HepG2 (cell line): ENCODE measurements at regions not wholly inside any gene's neighbourhood (a gene's known extent, or its start where the extent isn't known, plus 50 kb on each side); places are given as distances from the start of the nearest gene placed in this dataset.

ENCODE experiments used
- ATAC-seq: fragments of 200-7000 bp; cut with Tn5 transposase; 3 replicates; pipeline ENCODE4 v1.9.1; 2020; ENCODE audit warnings: mild to moderate bottlenecking, moderate library complexity
- BruUV-seq: library from RNA; stranded (reverse); fragments of 400-500 nt; replicated peaks from 2 replicates; lab custom pipeline; 2021; lab: Mats Ljungman, UMichigan
- CTCF ChIA-PET: fragments of 300-600 bp; formaldehyde crosslinking; extraction: SDS; loops from one replicate; lab custom pipeline; 2021; ENCODE audit warnings: low total read pairs, inconsistent platforms, low intra/inter-chr PET ratio; lab: Yijun Ruan, JAX
- POLR2A ChIA-PET: fragments of 350-600 bp; sonication (Branson Sonifier 250); formaldehyde crosslinking; loops from one replicate; lab custom pipeline; 2020; ENCODE audit warnings: antibody characterized with exemption, inconsistent platforms; lab: Yijun Ruan, JAX
- DNase-seq: peaks from one replicate; pipeline ENCODE4 v3.0.0-alpha.2; 2015; ENCODE audit warnings: low spot score
- FAIRE-seq: peaks from 3 replicates; lab custom pipeline; 2011; peaks lifted over from hg19 to GRCh38; lab: Jason Lieb, UNC
- H2AFZ ChIP-seq: one replicate; pipeline ENCODE4 v1.6.1; 2011; ENCODE audit warnings: low read length, inconsistent platforms
- H3K27ac ChIP-seq: fragments of 300-600 bp; 3 replicates; pipeline ENCODE4 v1.8.0; 2011; ENCODE audit warnings: mixed run types, mild to moderate bottlenecking, mixed read lengths, low read length, inconsistent platforms; ENCODE audit not compliant: insufficient read depth; ENCODE audit errors: extremely low read length
- H3K27me3 ChIP-seq, 2 experiments: fragments of 200-600 bp in 1 of 2; 2 replicates in 1 of 2; 3 replicates in 1 of 2; pipeline versions ENCODE4 v1.6.0 to v1.8.0; 2011; ENCODE audit warnings: low read length in 2 of 2, mild to moderate bottlenecking in 2 of 2, moderate library complexity in 2 of 2, inconsistent platforms in 1 of 2; ENCODE audit not compliant: insufficient read depth in 2 of 2, control insufficient read depth in 1 of 2
- H3K36me3 ChIP-seq, 2 experiments: fragments of 200-600 bp in 1 of 2; replicated peaks in 1 of 2; 2 replicates in 1 of 2; 3 replicates in 1 of 2; pipeline versions ENCODE4 v1.5.1 to v1.8.0; 2011; ENCODE audit warnings: low read length in 2 of 2, inconsistent platforms in 1 of 2; ENCODE audit not compliant: insufficient read depth in 2 of 2, control insufficient read depth in 1 of 2
- H3K4me1 ChIP-seq: 2 replicates; pipeline ENCODE4 v1.5.1; 2012; ENCODE audit warnings: low read length, inconsistent platforms; ENCODE audit not compliant: insufficient read depth
- H3K4me2 ChIP-seq: 2 replicates; pipeline ENCODE4 v1.6.0; 2011; ENCODE audit warnings: low read depth, low read length, inconsistent platforms
- H3K4me3 ChIP-seq, 3 experiments: fragments of 200-600 bp in 1 of 3; sonication (generic), shearing (Covaris generic) in 1 of 3; replicated peaks in 1 of 3; 2 replicates each; pipeline ENCODE4 v1.5.1; 2011 to 2016; ENCODE audit warnings: low read length in 3 of 3, inconsistent platforms in 2 of 3, low read depth in 2 of 3, mild to moderate bottlenecking in 2 of 3, control low read depth in 1 of 3, mixed read lengths in 1 of 3; ENCODE audit not compliant: insufficient read depth in 1 of 3
- H3K79me2 ChIP-seq: one replicate; pipeline ENCODE4 v1.6.1; 2011; ENCODE audit warnings: low read length, inconsistent platforms; ENCODE audit not compliant: insufficient read depth
- H3K9ac ChIP-seq: 2 replicates; pipeline ENCODE4 v1.6.0; 2011; ENCODE audit warnings: mild to moderate bottlenecking, low read depth, low read length, inconsistent platforms; ENCODE audit not compliant: insufficient read depth
- H3K9me3 ChIP-seq: 2 replicates; pipeline ENCODE4 v1.5.1; 2012; ENCODE audit warnings: mild to moderate bottlenecking, low read length
- H4K20me1 ChIP-seq: 2 replicates; pipeline ENCODE4 v1.6.0; 2011; ENCODE audit warnings: inconsistent platforms, mild to moderate bottlenecking, low read length, moderate library complexity; ENCODE audit not compliant: insufficient read depth
- CHCHD3 ChIP-seq: sonication (generic); formaldehyde crosslinking; IDR thresholded peaks from 2 replicates; pipeline ENCODE4 v1.8.0; 2022; ENCODE audit warnings: mild to moderate bottlenecking, missing genetic modification reagents, moderate library complexity
- FOXK1 ChIP-seq: sonication (generic); formaldehyde crosslinking; IDR thresholded peaks from 2 replicates; pipeline ENCODE4 v1.4.0; 2020; ENCODE audit warnings: low read depth, missing genetic modification reagents, borderline replicate concordance
- GFI1 ChIP-seq: sonication (generic); formaldehyde crosslinking; IDR thresholded peaks from 2 replicates; pipeline ENCODE4 v1.5.0; 2020; ENCODE audit warnings: missing genetic modification reagents, mild to moderate bottlenecking, borderline replicate concordance
- SSRP1 ChIP-seq: IDR thresholded peaks from 2 replicates; pipeline ENCODE4 v1.6.1; 2016; ENCODE audit warnings: control low read depth
- YEATS2 ChIP-seq: sonication (generic); formaldehyde crosslinking; IDR thresholded peaks from 2 replicates; pipeline ENCODE4 v1.4.0; 2020; ENCODE audit warnings: missing genetic modification reagents, borderline replicate concordance
- ZNF101 ChIP-seq: sonication (generic); formaldehyde crosslinking; IDR thresholded peaks from 2 replicates; pipeline ENCODE4 v1.4.0; 2020; ENCODE audit warnings: mild to moderate bottlenecking, low read depth, missing genetic modification reagents, borderline replicate concordance
- ZNF205 ChIP-seq: IDR thresholded peaks from 2 replicates; pipeline ENCODE4 v1.6.1; 2018; ENCODE audit warnings: missing biosample characterization, missing genetic modification reagents
- ZNF652 ChIP-seq: IDR thresholded peaks from 2 replicates; pipeline ENCODE4 v1.6.1; 2016; ENCODE audit warnings: low read depth, borderline replicate concordance
- WGBS: methylation state at CpG from one replicate; pipeline ENCODE4 v1.1.6; 2017; ENCODE audit warnings: low lambda C conversion rate; 5-methylcytosine and 5-hydroxymethylcytosine counted together
- in situ Hi-C: cut with HindIII; loops from 2 replicates; pipeline ENCODE4 v1.10.0; 2017; ENCODE audit warnings: low pct_unique_long_range_greater_than_20kb; ENCODE audit not compliant: extremely low pct_ligation_motif_present
- intact Hi-C: fragments of 100-400 bp; cut with micrococcal nuclease; formaldehyde crosslinking; loops from one replicate; pipeline ENCODE4 v1.10.0; 2022; ENCODE audit not compliant: unreplicated experiment
- TF ChIP-seq, protein P1 (sequence below), 2 experiments: sonication (generic) in 1 of 2; formaldehyde crosslinking in 1 of 2; IDR thresholded peaks; 2 replicates each; pipeline versions ENCODE4 v1.4.0 to v1.6.1; 2018 to 2020; ENCODE audit warnings: missing genetic modification reagents in 2 of 2, borderline replicate concordance in 1 of 2, low read depth in 1 of 2, mild to moderate bottlenecking in 1 of 2, missing biosample characterization in 1 of 2

- no peaks in the 10 kb centered on the region for H4K20me1 ChIP-seq
- BruUV-seq, result no TSS peak
- no peaks in the 10 kb centered on the region for H3K79me2 ChIP-seq
- no peaks in the 10 kb centered on the region for H3K36me3 ChIP-seq
- H3K27ac ChIP-seq, result no peak overlapping the region
- no peaks in the 10 kb centered on the region for H3K27me3 ChIP-seq
- no peak overlapping the region for H3K4me2 ChIP-seq
- ChIA-PET CTCF (no interaction called here), POLR2A (no interaction called here)
- FAIRE-seq, result no peak
- H2AFZ ChIP-seq, result no peak overlapping the region
- no peak for DNase-seq
- intact Hi-C loops (no loop called here), in situ Hi-C loops (no loop called here)
- no peak for ATAC-seq
- no peak overlapping the region for H3K4me3 ChIP-seq
- TF ChIP-seq ZNF652 (CRISPR knock-in tag) (peak; percentile 57; the same call in 1 of the 2 replicates), ZNF205 (CRISPR knock-in tag) (no peak)
- peaks cover 9% of the 10 kb centered on the region for H3K4me1 ChIP-seq
- H3K9me3 ChIP-seq, result no peaks in the 10 kb centered on the region
- no peak overlapping the region for H3K9ac ChIP-seq
- 50% methylated on average over 1 of the region's 2 CpGs for WGBS
These were observed 85.8 kb upstream of the ARHGEF3 start for GRCh38 chr3:56887402-56888025.

GRCh38 chr3:56886314-56886713 is 84.6 kb upstream of the ARHGEF3 start:
- TF ChIP-seq CHCHD3, result no peak
- TF ChIP-seq FOXK1 (CRISPR knock-in tag), result no peak
- TF ChIP-seq, protein P1, sequence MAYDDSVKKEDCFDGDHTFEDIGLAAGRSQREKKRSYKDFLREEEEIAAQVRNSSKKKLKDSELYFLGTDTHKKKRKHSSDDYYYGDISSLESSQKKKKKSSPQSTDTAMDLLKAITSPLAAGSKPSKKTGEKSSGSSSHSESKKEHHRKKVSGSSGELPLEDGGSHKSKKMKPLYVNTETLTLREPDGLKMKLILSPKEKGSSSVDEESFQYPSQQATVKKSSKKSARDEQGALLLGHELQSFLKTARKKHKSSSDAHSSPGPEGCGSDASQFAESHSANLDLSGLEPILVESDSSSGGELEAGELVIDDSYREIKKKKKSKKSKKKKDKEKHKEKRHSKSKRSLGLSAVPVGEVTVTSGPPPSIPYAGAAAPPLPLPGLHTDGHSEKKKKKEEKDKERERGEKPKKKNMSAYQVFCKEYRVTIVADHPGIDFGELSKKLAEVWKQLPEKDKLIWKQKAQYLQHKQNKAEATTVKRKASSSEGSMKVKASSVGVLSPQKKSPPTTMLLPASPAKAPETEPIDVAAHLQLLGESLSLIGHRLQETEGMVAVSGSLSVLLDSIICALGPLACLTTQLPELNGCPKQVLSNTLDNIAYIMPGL (CRISPR knock-in tag; IDR thresholded peaks at IDR 0.05; ENCODE audit: borderline replicate concordance in 1 of 2, low read depth in 1 of 2), result no peak
- TF ChIP-seq YEATS2 (CRISPR knock-in tag), result no peak
- no peak for TF ChIP-seq SSRP1
- TF ChIP-seq ZNF101 (CRISPR knock-in tag), result no peak
- TF ChIP-seq GFI1 (CRISPR knock-in tag), result no peak
- intact Hi-C loops, result no loop called here
- Histone ChIP-seq H3K9me3 (no peaks in the 10 kb centered on the region), H3K27ac (no peak overlapping the region), H3K9ac (no peak overlapping the region), H3K4me2 (no peak overlapping the region), H3K4me1 (peaks cover 9% of the 10 kb centered on the region), H3K27me3 (no peaks in the 10 kb centered on the region), H2AFZ (no peak overlapping the region), H3K4me3 (no peak overlapping the region), H3K36me3 (no peaks in the 10 kb centered on the region), H3K79me2 (no peaks in the 10 kb centered on the region), H4K20me1 (no peaks in the 10 kb centered on the region)
- CTCF ChIA-PET, result no interaction called here
- FAIRE-seq (no peak), DNase-seq (no peak), ATAC-seq (no peak)
- 91% methylated on average over 6 of the region's 6 CpGs for WGBS
- in situ Hi-C loops, result no loop called here
- BruUV-seq, result no TSS peak
- POLR2A ChIA-PET, result no interaction called here
